ENCODE measurements at regions not wholly inside any gene's neighbourhood (a gene's known extent, or its start where the extent isn't known, plus 50 kb on each side); places are given as distances from the start of the nearest gene placed in this dataset.

GRCh38 chr6:133753756-133754155 lies 135.2 kb upstream of the TCF21 start:
- Mint-ChIP-seq H3K36me3 (ENCODE audit: low read depth) (no peaks in the 10 kb centered on the region), H3K4me3 (no peak overlapping the region), H3K27me3 (ENCODE audit: insufficient read depth) (peaks cover 10% of the 10 kb centered on the region), H3K27ac (no peak overlapping the region), H3K9me3 (no peaks in the 10 kb centered on the region), H3K4me1 (ENCODE audit: low read depth) (no peaks in the 10 kb centered on the region)
- no peak for DNase-seq (ENCODE audit: low spot score)
- intact Hi-C loops (cut with micrococcal nuclease): no loop called here

- intact Hi-C loops (cut with micrococcal nuclease): no loop called here
- DNase-seq (ENCODE audit: low spot score): no peak
- H3K36me3 Mint-ChIP-seq (ENCODE audit: low read depth): no peaks in the 10 kb centered on the region
- peaks cover 12% of the 10 kb centered on the region for H3K27me3 Mint-ChIP-seq (ENCODE audit: insufficient read depth)
- H3K27ac Mint-ChIP-seq: no peak overlapping the region
- no peak overlapping the region for H3K4me3 Mint-ChIP-seq
- H3K4me1 Mint-ChIP-seq (ENCODE audit: low read depth): no peaks in the 10 kb centered on the region
- H3K9me3 Mint-ChIP-seq: no peaks in the 10 kb centered on the region
Observed at GRCh38 chr6:133754298-133754697, 134.6 kb upstream of the TCF21 start.

GRCh38 chr6:133756078-133756695 lies 132.7 kb upstream of the TCF21 start:
- no peak for DNase-seq (ENCODE audit: low spot score)
- Mint-ChIP-seq H3K4me1 (ENCODE audit: low read depth) (no peaks in the 10 kb centered on the region), H3K4me3 (no peak overlapping the region), H3K27ac (no peak overlapping the region), H3K36me3 (ENCODE audit: low read depth) (no peaks in the 10 kb centered on the region), H3K9me3 (no peaks in the 10 kb centered on the region), H3K27me3 (ENCODE audit: insufficient read depth) (peaks cover 12% of the 10 kb centered on the region)
- intact Hi-C loops (cut with micrococcal nuclease): no loop called here

GRCh38 chr6:133757335-133757734 lies 131.6 kb upstream of the TCF21 start:
- Mint-ChIP-seq H3K9me3 (no peaks in the 10 kb centered on the region), H3K36me3 (ENCODE audit: low read depth) (no peaks in the 10 kb centered on the region), H3K27me3 (ENCODE audit: insufficient read depth) (peaks cover 12% of the 10 kb centered on the region), H3K27ac (no peak overlapping the region), H3K4me3 (no peak overlapping the region), H3K4me1 (ENCODE audit: low read depth) (no peaks in the 10 kb centered on the region)
- intact Hi-C loops (cut with micrococcal nuclease): no loop called here
- DNase-seq (ENCODE audit: low spot score): no peak

- intact Hi-C loops (cut with micrococcal nuclease): no loop called here
- Mint-ChIP-seq H3K4me1 (ENCODE audit: low read depth) (no peaks in the 10 kb centered on the region), H3K27me3 (ENCODE audit: insufficient read depth) (peaks cover 12% of the 10 kb centered on the region), H3K27ac (no peak overlapping the region), H3K9me3 (no peaks in the 10 kb centered on the region), H3K36me3 (ENCODE audit: low read depth) (no peaks in the 10 kb centered on the region), H3K4me3 (no peak overlapping the region)
- DNase-seq (ENCODE audit: low spot score): no peak
Observed at GRCh38 chr6:133758815-133759335, 130.0 kb upstream of the TCF21 start.

GRCh38 chr6:133759524-133759923 lies 129.4 kb upstream of the TCF21 start:
- intact Hi-C loops (cut with micrococcal nuclease): no loop called here
- Mint-ChIP-seq H3K36me3 (ENCODE audit: low read depth) (no peaks in the 10 kb centered on the region), H3K4me3 (no peak overlapping the region), H3K27ac (no peak overlapping the region), H3K4me1 (ENCODE audit: low read depth) (no peaks in the 10 kb centered on the region), H3K9me3 (no peaks in the 10 kb centered on the region), H3K27me3 (ENCODE audit: insufficient read depth) (peaks cover 13% of the 10 kb centered on the region)
- DNase-seq (ENCODE audit: low spot score): no peak

- intact Hi-C loops (cut with micrococcal nuclease): no loop called here
- Mint-ChIP-seq H3K9me3 (no peaks in the 10 kb centered on the region), H3K27me3 (ENCODE audit: insufficient read depth) (peaks cover 21% of the 10 kb centered on the region), H3K36me3 (ENCODE audit: low read depth) (no peaks in the 10 kb centered on the region), H3K4me3 (no peak overlapping the region), H3K27ac (no peak overlapping the region), H3K4me1 (ENCODE audit: low read depth) (no peaks in the 10 kb centered on the region)
- DNase-seq (ENCODE audit: low spot score): no peak
Observed at GRCh38 chr6:133761706-133762105, 127.2 kb upstream of the TCF21 start.

- Mint-ChIP-seq H3K4me1 (ENCODE audit: low read depth) (no peaks in the 10 kb centered on the region), H3K4me3 (no peak overlapping the region), H3K27ac (no peak overlapping the region), H3K9me3 (no peaks in the 10 kb centered on the region), H3K27me3 (ENCODE audit: insufficient read depth) (peaks cover 14% of the 10 kb centered on the region), H3K36me3 (ENCODE audit: low read depth) (no peaks in the 10 kb centered on the region)
- no peak for DNase-seq (ENCODE audit: low spot score)
- intact Hi-C loops (cut with micrococcal nuclease): no loop called here
Observed at GRCh38 chr6:133764008-133764753, 124.7 kb upstream of the TCF21 start.

GRCh38 chr6:133764754-133765208 lies 124.1 kb upstream of the TCF21 start:
- intact Hi-C loops (cut with micrococcal nuclease): no loop called here
- no peak overlapping the region for H3K27ac Mint-ChIP-seq
- DNase-seq (ENCODE audit: low spot score): no peak
- H3K27me3 Mint-ChIP-seq (ENCODE audit: insufficient read depth): peaks cover 14% of the 10 kb centered on the region
- no peaks in the 10 kb centered on the region for H3K9me3 Mint-ChIP-seq
- no peaks in the 10 kb centered on the region for H3K4me1 Mint-ChIP-seq (ENCODE audit: low read depth)
- H3K36me3 Mint-ChIP-seq (ENCODE audit: low read depth): no peaks in the 10 kb centered on the region
- H3K4me3 Mint-ChIP-seq: no peak overlapping the region

GRCh38 chr6:133767357-133767970 lies 121.4 kb upstream of the TCF21 start:
- H3K36me3 Mint-ChIP-seq (ENCODE audit: low read depth): no peaks in the 10 kb centered on the region

GRCh38 chr6:133768656-133769295 lies 120.1 kb upstream of the TCF21 start:
- no peak for DNase-seq (ENCODE audit: low spot score)
- intact Hi-C loops (cut with micrococcal nuclease): no loop called here
- Mint-ChIP-seq H3K36me3 (ENCODE audit: low read depth) (no peaks in the 10 kb centered on the region), H3K4me1 (ENCODE audit: low read depth) (no peaks in the 10 kb centered on the region), H3K27ac (no peak overlapping the region), H3K4me3 (no peak overlapping the region), H3K9me3 (no peaks in the 10 kb centered on the region), H3K27me3 (ENCODE audit: insufficient read depth) (peaks cover 11% of the 10 kb centered on the region)

More at GRCh38 chr6:133767357-133767970, 121.4 kb upstream of the TCF21 start:
- H3K4me3 Mint-ChIP-seq: no peak overlapping the region
- H3K27me3 Mint-ChIP-seq (ENCODE audit: insufficient read depth): peaks cover 12% of the 10 kb centered on the region
- intact Hi-C loops (cut with micrococcal nuclease): no loop called here
- H3K27ac Mint-ChIP-seq: no peak overlapping the region
- no peak for DNase-seq (ENCODE audit: low spot score)
- H3K4me1 Mint-ChIP-seq (ENCODE audit: low read depth): no peaks in the 10 kb centered on the region
- no peaks in the 10 kb centered on the region for H3K9me3 Mint-ChIP-seq

GRCh38 chr6:133769463-133769862 lies 119.5 kb upstream of the TCF21 start:
- Mint-ChIP-seq H3K36me3 (ENCODE audit: low read depth) (no peaks in the 10 kb centered on the region), H3K27me3 (ENCODE audit: insufficient read depth) (peaks cover 9% of the 10 kb centered on the region), H3K9me3 (peaks cover 4% of the 10 kb centered on the region), H3K27ac (no peak overlapping the region), H3K4me1 (ENCODE audit: low read depth) (peaks cover 5% of the 10 kb centered on the region), H3K4me3 (no peak overlapping the region)
- intact Hi-C loops (cut with micrococcal nuclease): no loop called here
- no peak for DNase-seq (ENCODE audit: low spot score)

- Mint-ChIP-seq H3K9me3 (peaks cover 8% of the 10 kb centered on the region), H3K27ac (no peak overlapping the region), H3K4me1 (ENCODE audit: low read depth) (peaks cover 6% of the 10 kb centered on the region), H3K27me3 (ENCODE audit: insufficient read depth) (peaks cover 2% of the 10 kb centered on the region), H3K36me3 (ENCODE audit: low read depth) (no peaks in the 10 kb centered on the region), H3K4me3 (no peak overlapping the region)
- DNase-seq (ENCODE audit: low spot score): no peak
- intact Hi-C loops (cut with micrococcal nuclease): no loop called here
Observed at GRCh38 chr6:133772567-133772966, 116.3 kb upstream of the TCF21 start.

Data from activated T-helper 1 cell treated with anti-CD3 and anti-CD28 coated beads, Interleukin-12 subunit alpha, Interleukin-12 subunit beta, Interleukin-2, Interleukin-4 antibody, amounts not matched to agents 30 ng/mL and 10 ng/mL and 1 ng/mL, durations not matched to agents 14 hours and 24 hours and 36 hours (primary cell).